HepG2 (cell line): ENCODE measurements at regions not wholly inside any gene's neighbourhood (a gene's known extent, or its start where the extent isn't known, plus 50 kb on each side); places are given as distances from the start of the nearest gene placed in this dataset.

Experiments used
- ATAC-seq: fragments of 200-7000 bp; cut with Tn5 transposase; 3 replicates; pipeline ENCODE4 v1.9.1; 2020; ENCODE audit warnings: mild to moderate bottlenecking, moderate library complexity
- BruUV-seq: library from RNA; stranded (reverse); fragments of 400-500 nt; replicated peaks from 2 replicates; lab custom pipeline; 2021; lab: Mats Ljungman, UMichigan
- CTCF ChIA-PET: fragments of 300-600 bp; formaldehyde crosslinking; extraction: SDS; loops from one replicate; lab custom pipeline; 2021; ENCODE audit warnings: low total read pairs, inconsistent platforms, low intra/inter-chr PET ratio; lab: Yijun Ruan, JAX
- POLR2A ChIA-PET: fragments of 350-600 bp; sonication (Branson Sonifier 250); formaldehyde crosslinking; loops from one replicate; lab custom pipeline; 2020; ENCODE audit warnings: antibody characterized with exemption, inconsistent platforms; lab: Yijun Ruan, JAX
- DNase-seq: peaks from one replicate; pipeline ENCODE4 v3.0.0-alpha.2; 2015; ENCODE audit warnings: low spot score
- FAIRE-seq: peaks from 3 replicates; lab custom pipeline; 2011; peaks lifted over from hg19 to GRCh38; lab: Jason Lieb, UNC
- H2AFZ ChIP-seq: one replicate; pipeline ENCODE4 v1.6.1; 2011; ENCODE audit warnings: low read length, inconsistent platforms
- H3K27ac ChIP-seq: fragments of 300-600 bp; 3 replicates; pipeline ENCODE4 v1.8.0; 2011; ENCODE audit warnings: mixed run types, mild to moderate bottlenecking, mixed read lengths, low read length, inconsistent platforms; ENCODE audit not compliant: insufficient read depth; ENCODE audit errors: extremely low read length
- H3K27me3 ChIP-seq, 2 experiments: fragments of 200-600 bp in 1 of 2; 2 replicates in 1 of 2; 3 replicates in 1 of 2; pipeline versions ENCODE4 v1.6.0 to v1.8.0; 2011; ENCODE audit warnings: low read length in 2 of 2, mild to moderate bottlenecking in 2 of 2, moderate library complexity in 2 of 2, inconsistent platforms in 1 of 2; ENCODE audit not compliant: insufficient read depth in 2 of 2, control insufficient read depth in 1 of 2
- H3K36me3 ChIP-seq, 2 experiments: fragments of 200-600 bp in 1 of 2; replicated peaks in 1 of 2; 2 replicates in 1 of 2; 3 replicates in 1 of 2; pipeline versions ENCODE4 v1.5.1 to v1.8.0; 2011; ENCODE audit warnings: low read length in 2 of 2, inconsistent platforms in 1 of 2; ENCODE audit not compliant: insufficient read depth in 2 of 2, control insufficient read depth in 1 of 2
- H3K4me1 ChIP-seq: 2 replicates; pipeline ENCODE4 v1.5.1; 2012; ENCODE audit warnings: low read length, inconsistent platforms; ENCODE audit not compliant: insufficient read depth
- H3K4me2 ChIP-seq: 2 replicates; pipeline ENCODE4 v1.6.0; 2011; ENCODE audit warnings: low read depth, low read length, inconsistent platforms
- H3K4me3 ChIP-seq, 3 experiments: fragments of 200-600 bp in 1 of 3; sonication (generic), shearing (Covaris generic) in 1 of 3; replicated peaks in 1 of 3; 2 replicates each; pipeline ENCODE4 v1.5.1; 2011 to 2016; ENCODE audit warnings: low read length in 3 of 3, inconsistent platforms in 2 of 3, low read depth in 2 of 3, mild to moderate bottlenecking in 2 of 3, control low read depth in 1 of 3, mixed read lengths in 1 of 3; ENCODE audit not compliant: insufficient read depth in 1 of 3
- H3K79me2 ChIP-seq: one replicate; pipeline ENCODE4 v1.6.1; 2011; ENCODE audit warnings: low read length, inconsistent platforms; ENCODE audit not compliant: insufficient read depth
- H3K9ac ChIP-seq: 2 replicates; pipeline ENCODE4 v1.6.0; 2011; ENCODE audit warnings: mild to moderate bottlenecking, low read depth, low read length, inconsistent platforms; ENCODE audit not compliant: insufficient read depth
- H3K9me3 ChIP-seq: 2 replicates; pipeline ENCODE4 v1.5.1; 2012; ENCODE audit warnings: mild to moderate bottlenecking, low read length
- H4K20me1 ChIP-seq: 2 replicates; pipeline ENCODE4 v1.6.0; 2011; ENCODE audit warnings: inconsistent platforms, mild to moderate bottlenecking, low read length, moderate library complexity; ENCODE audit not compliant: insufficient read depth
- FOXA1 ChIP-seq, 2 experiments: fragments of 450-650 bp in 1 of 2; sonication (generic) in 1 of 2; formaldehyde crosslinking in 1 of 2; IDR thresholded peaks; 2 replicates each; pipeline versions ENCODE4 v1.4.0 to v1.6.1; 2016 to 2020; ENCODE audit warnings: missing genetic modification reagents in 1 of 2
- GLMP ChIP-seq: sonication (generic); formaldehyde crosslinking; IDR thresholded peaks from 2 replicates; pipeline ENCODE4 v1.9.0; 2021; ENCODE audit warnings: missing genetic modification reagents, mild to moderate bottlenecking, borderline replicate concordance
- HNF1A ChIP-seq, 2 experiments: sonication (generic) in 1 of 2; formaldehyde crosslinking in 1 of 2; IDR thresholded peaks; 2 replicates each; pipeline versions ENCODE4 v1.4.0 to v1.6.1; 2016 to 2020; ENCODE audit warnings: borderline replicate concordance in 1 of 2, low read depth in 1 of 2, mild to moderate bottlenecking in 1 of 2, missing genetic modification reagents in 1 of 2
- SNAPC2 ChIP-seq: sonication (generic); formaldehyde crosslinking; IDR thresholded peaks from 2 replicates; pipeline ENCODE4 v1.8.1; 2022; ENCODE audit warnings: mild to moderate bottlenecking, missing genetic modification reagents
- SRY ChIP-seq: sonication (generic); formaldehyde crosslinking; IDR thresholded peaks from 2 replicates; pipeline ENCODE4 v1.8.0; 2022; ENCODE audit warnings: mild to moderate bottlenecking, missing genetic modification reagents
- TCF7 ChIP-seq: sonication (generic); IDR thresholded peaks from 2 replicates; pipeline ENCODE4 v1.6.1; 2016; ENCODE audit warnings: antibody characterized with exemption, low read depth
- ZNF10 ChIP-seq: sonication (generic); formaldehyde crosslinking; IDR thresholded peaks from 2 replicates; pipeline ENCODE4 v1.4.0; 2020; ENCODE audit warnings: mild to moderate bottlenecking, low read depth, missing genetic modification reagents, borderline replicate concordance
- ZNF431 ChIP-seq: sonication (generic); formaldehyde crosslinking; IDR thresholded peaks from 2 replicates; pipeline ENCODE4 v1.9.0; 2022; ENCODE audit warnings: missing genetic modification reagents, low read depth, mild to moderate bottlenecking, borderline replicate concordance
- ZNF670 ChIP-seq: sonication (generic); formaldehyde crosslinking; IDR thresholded peaks from 2 replicates; pipeline ENCODE4 v1.8.0; 2022; ENCODE audit warnings: mild to moderate bottlenecking, missing genetic modification reagents, borderline replicate concordance
- WGBS: methylation state at CpG from one replicate; pipeline ENCODE4 v1.1.6; 2017; ENCODE audit warnings: low lambda C conversion rate; 5-methylcytosine and 5-hydroxymethylcytosine counted together
- in situ Hi-C: cut with HindIII; loops from 2 replicates; pipeline ENCODE4 v1.10.0; 2017; ENCODE audit warnings: low pct_unique_long_range_greater_than_20kb; ENCODE audit not compliant: extremely low pct_ligation_motif_present
- intact Hi-C: fragments of 100-400 bp; cut with micrococcal nuclease; formaldehyde crosslinking; loops from one replicate; pipeline ENCODE4 v1.10.0; 2022; ENCODE audit not compliant: unreplicated experiment
- TF ChIP-seq, protein P1 (sequence below): sonication (generic); formaldehyde crosslinking; IDR thresholded peaks from 2 replicates; pipeline ENCODE4 v1.4.0; 2020; ENCODE audit warnings: missing genetic modification reagents
- TF ChIP-seq, protein P2 (sequence below): sonication (generic); formaldehyde crosslinking; IDR thresholded peaks from 2 replicates; pipeline ENCODE4 v1.9.0; 2021; ENCODE audit warnings: missing genetic modification reagents, mild to moderate bottlenecking, borderline replicate concordance

DNA sequence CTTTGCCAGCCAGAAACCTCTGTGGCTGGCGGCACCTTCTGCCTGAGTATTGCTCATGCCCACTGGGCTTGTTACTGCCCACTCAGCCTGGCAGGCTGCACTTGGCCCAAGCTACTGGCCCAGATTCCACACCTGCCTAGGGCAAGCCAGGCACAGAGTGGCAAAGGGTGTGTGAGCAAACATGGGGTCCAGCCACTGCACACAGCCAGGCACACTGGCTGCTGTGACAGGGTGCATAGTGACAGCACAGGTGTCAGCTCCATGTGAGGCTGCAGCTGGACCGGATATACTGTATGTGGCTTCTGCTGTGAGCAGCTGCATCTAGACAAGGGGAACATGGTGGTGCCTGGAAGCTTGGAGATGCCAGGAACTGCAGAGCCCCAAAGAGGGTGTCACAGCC, 113.9 kb downstream of the COPS8 start:
- no peak overlapping the region for H3K27ac ChIP-seq
- no peak overlapping the region for H3K9ac ChIP-seq
- no peaks in the 10 kb centered on the region for H3K9me3 ChIP-seq
- intact Hi-C loops = no loop called here
- no TSS peak for BruUV-seq
- ATAC-seq = no peak
- ChIA-PET CTCF (no interaction called here), POLR2A (no interaction called here)
- WGBS = 43% methylated on average over 2 of the region's 2 CpGs
- no peaks in the 10 kb centered on the region for H3K79me2 ChIP-seq
- no peak overlapping the region for H2AFZ ChIP-seq
- H3K27me3 ChIP-seq = peaks cover 5 to 41% of the 10 kb centered on the region in 2 experiments; a peak in 3 of 5 replicates
- in situ Hi-C loops = no loop called here
- H3K4me3 ChIP-seq = no peak overlapping the region
- H4K20me1 ChIP-seq = no peaks in the 10 kb centered on the region
- DNase-seq = no peak
- no peaks in the 10 kb centered on the region for H3K36me3 ChIP-seq
- H3K4me2 ChIP-seq = no peak overlapping the region
- H3K4me1 ChIP-seq = peaks cover 12% of the 10 kb centered on the region
- no peak for FAIRE-seq
- TF ChIP-seq GLMP (CRISPR knock-in tag) (no peak), ZNF431 (no peak), SNAPC2 (CRISPR knock-in tag) (no peak), TCF7 (no peak), FOXA1 (IDR thresholded peaks at IDR 0.05) (no peak), FOXA1 (CRISPR knock-in tag; IDR thresholded peaks at IDR 0.05) (no peak), SRY (CRISPR knock-in tag) (no peak), ZNF670 (CRISPR knock-in tag) (no peak), ZNF10 (CRISPR knock-in tag) (no peak), HNF1A (IDR thresholded peaks at IDR 0.05; ENCODE audit: low read depth) (no peak), HNF1A (CRISPR knock-in tag; IDR thresholded peaks at IDR 0.05; ENCODE audit: borderline replicate concordance) (no peak)
- TF ChIP-seq, protein P1, sequence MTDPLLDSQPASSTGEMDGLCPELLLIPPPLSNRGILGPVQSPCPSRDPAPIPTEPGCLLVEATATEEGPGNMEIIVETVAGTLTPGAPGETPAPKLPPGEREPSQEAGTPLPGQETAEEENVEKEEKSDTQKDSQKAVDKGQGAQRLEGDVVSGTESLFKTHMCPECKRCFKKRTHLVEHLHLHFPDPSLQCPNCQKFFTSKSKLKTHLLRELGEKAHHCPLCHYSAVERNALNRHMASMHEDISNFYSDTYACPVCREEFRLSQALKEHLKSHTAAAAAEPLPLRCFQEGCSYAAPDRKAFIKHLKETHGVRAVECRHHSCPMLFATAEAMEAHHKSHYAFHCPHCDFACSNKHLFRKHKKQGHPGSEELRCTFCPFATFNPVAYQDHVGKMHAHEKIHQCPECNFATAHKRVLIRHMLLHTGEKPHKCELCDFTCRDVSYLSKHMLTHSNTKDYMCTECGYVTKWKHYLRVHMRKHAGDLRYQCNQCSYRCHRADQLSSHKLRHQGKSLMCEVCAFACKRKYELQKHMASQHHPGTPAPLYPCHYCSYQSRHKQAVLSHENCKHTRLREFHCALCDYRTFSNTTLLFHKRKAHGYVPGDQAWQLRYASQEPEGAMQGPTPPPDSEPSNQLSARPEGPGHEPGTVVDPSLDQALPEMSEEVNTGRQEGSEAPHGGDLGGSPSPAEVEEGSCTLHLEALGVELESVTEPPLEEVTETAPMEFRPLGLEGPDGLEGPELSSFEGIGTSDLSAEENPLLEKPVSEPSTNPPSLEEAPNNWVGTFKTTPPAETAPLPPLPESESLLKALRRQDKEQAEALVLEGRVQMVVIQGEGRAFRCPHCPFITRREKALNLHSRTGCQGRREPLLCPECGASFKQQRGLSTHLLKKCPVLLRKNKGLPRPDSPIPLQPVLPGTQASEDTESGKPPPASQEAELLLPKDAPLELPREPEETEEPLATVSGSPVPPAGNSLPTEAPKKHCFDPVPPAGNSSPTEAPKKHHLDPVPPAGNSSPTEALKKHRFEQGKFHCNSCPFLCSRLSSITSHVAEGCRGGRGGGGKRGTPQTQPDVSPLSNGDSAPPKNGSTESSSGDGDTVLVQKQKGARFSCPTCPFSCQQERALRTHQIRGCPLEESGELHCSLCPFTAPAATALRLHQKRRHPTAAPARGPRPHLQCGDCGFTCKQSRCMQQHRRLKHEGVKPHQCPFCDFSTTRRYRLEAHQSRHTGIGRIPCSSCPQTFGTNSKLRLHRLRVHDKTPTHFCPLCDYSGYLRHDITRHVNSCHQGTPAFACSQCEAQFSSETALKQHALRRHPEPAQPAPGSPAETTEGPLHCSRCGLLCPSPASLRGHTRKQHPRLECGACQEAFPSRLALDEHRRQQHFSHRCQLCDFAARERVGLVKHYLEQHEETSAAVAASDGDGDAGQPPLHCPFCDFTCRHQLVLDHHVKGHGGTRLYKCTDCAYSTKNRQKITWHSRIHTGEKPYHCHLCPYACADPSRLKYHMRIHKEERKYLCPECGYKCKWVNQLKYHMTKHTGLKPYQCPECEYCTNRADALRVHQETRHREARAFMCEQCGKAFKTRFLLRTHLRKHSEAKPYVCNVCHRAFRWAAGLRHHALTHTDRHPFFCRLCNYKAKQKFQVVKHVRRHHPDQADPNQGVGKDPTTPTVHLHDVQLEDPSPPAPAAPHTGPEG = no peak
- TF ChIP-seq, protein P2, sequence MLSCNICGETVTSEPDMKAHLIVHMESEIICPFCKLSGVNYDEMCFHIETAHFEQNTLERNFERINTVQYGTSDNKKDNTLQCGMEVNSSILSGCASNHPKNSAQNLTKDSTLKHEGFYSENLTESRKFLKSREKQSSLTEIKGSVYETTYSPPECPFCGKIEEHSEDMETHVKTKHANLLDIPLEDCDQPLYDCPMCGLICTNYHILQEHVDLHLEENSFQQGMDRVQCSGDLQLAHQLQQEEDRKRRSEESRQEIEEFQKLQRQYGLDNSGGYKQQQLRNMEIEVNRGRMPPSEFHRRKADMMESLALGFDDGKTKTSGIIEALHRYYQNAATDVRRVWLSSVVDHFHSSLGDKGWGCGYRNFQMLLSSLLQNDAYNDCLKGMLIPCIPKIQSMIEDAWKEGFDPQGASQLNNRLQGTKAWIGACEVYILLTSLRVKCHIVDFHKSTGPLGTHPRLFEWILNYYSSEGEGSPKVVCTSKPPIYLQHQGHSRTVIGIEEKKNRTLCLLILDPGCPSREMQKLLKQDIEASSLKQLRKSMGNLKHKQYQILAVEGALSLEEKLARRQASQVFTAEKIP (CRISPR knock-in tag) = no peak
